ENCODE measurements at regions not wholly inside any gene's neighbourhood (a gene's known extent, or its start where the extent isn't known, plus 50 kb on each side); places are given as distances from the start of the nearest gene placed in this dataset.

DNA sequence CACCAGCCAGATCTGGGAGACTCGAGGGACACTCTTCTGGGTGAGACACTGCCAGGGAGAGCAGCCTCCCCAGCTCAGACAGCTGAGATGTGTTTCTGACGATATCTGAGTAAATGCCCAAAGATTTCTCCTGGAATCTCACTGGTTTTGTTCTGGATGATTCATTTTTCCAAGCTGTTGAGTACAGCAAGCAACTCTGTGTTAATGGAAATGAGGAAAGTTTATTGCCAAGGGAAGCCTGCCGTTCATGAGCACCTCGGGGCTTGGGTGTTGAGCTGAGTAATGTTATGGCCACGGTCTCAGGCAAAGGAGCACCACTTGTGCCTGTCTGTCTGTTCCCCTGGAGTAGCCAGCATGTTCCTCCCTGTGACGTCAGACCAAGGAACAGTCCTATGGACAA is 1132.4 kb downstream of the BRD1 start:
- Histone ChIP-seq H3K4me2 (ENCODE audit: low read depth, low read length, poor library complexity, severe bottlenecking) (no peak overlapping the region), H2AFZ (ENCODE audit: low read length) (no peak overlapping the region), H4K20me1 (ENCODE audit: insufficient read depth, low read length, poor library complexity, severe bottlenecking) (no peaks in the 10 kb centered on the region), H3K9me2 (replicated peaks; ENCODE audit: low read depth, low read length) (no peaks in the 10 kb centered on the region), H3K9me3 (ENCODE audit: insufficient read depth, low read depth, low read length) (peaks cover 4% of the 10 kb centered on the region; the same call in 1 of the 2 replicates), H3K4me3 (ENCODE audit: low read length, poor library complexity, severe bottlenecking) (no peak overlapping the region), H3K4me1 (ENCODE audit: insufficient read depth, low read length, poor library complexity, severe bottlenecking) (no peaks in the 10 kb centered on the region), H3F3A (ENCODE audit: low read depth) (no peaks in the 10 kb centered on the region), H3K36me3 (ENCODE audit: insufficient read depth, low read length) (no peaks in the 10 kb centered on the region), H3K9ac (ENCODE audit: low read depth, low read length, poor library complexity, severe bottlenecking) (no peak overlapping the region), H3K27me3 (ENCODE audit: insufficient read depth, low read length, poor library complexity, severe bottlenecking) (no peaks in the 10 kb centered on the region), H3K79me2 (ENCODE audit: insufficient read depth, low read length) (no peaks in the 10 kb centered on the region)
- TF ChIP-seq, protein P1, sequence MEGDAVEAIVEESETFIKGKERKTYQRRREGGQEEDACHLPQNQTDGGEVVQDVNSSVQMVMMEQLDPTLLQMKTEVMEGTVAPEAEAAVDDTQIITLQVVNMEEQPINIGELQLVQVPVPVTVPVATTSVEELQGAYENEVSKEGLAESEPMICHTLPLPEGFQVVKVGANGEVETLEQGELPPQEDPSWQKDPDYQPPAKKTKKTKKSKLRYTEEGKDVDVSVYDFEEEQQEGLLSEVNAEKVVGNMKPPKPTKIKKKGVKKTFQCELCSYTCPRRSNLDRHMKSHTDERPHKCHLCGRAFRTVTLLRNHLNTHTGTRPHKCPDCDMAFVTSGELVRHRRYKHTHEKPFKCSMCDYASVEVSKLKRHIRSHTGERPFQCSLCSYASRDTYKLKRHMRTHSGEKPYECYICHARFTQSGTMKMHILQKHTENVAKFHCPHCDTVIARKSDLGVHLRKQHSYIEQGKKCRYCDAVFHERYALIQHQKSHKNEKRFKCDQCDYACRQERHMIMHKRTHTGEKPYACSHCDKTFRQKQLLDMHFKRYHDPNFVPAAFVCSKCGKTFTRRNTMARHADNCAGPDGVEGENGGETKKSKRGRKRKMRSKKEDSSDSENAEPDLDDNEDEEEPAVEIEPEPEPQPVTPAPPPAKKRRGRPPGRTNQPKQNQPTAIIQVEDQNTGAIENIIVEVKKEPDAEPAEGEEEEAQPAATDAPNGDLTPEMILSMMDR (conservative IDR thresholded peaks at IDR 0.05; ENCODE audit: low read length) = no peak
- TF ChIP-seq EZH2phosphoT487 (IDR thresholded peaks at IDR 0.05; ENCODE audit: borderline replicate concordance) = no peak

DNA sequence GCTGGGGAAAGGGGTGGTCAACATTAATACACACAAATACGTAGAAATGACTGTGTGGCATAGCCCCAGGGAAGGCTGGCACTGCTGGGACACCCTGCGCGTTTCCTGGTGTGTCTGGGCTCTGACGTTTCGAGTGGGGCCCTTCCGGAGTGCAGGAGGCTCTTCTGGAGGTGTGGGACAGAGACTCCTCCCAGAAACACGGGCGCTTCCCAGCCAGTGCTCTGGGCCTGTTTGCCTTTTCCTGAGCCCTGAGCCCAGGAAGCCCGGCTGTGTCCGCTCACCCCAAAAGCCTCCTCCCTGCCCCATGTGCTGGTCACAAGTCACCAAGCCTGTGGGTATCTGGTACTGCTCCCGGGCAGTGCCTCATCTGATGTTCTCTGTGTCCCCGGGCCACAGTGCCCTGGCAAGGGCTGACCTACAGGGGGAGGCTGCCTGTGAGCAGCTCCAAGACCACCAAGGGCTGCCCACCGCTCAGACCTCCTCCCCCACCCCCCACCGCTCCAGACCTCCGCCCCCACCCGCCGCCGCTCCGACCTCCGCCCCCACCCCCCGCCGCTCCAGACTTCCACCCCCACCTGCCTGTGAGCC is 1133.3 kb downstream of the BRD1 start:
- Histone ChIP-seq H3K4me3 (ENCODE audit: low read length, poor library complexity, severe bottlenecking) (no peak overlapping the region), H3K4me2 (ENCODE audit: low read depth, low read length, poor library complexity, severe bottlenecking) (no peak overlapping the region), H4K20me1 (ENCODE audit: insufficient read depth, low read length, poor library complexity, severe bottlenecking) (no peaks in the 10 kb centered on the region), H2AFZ (ENCODE audit: low read length) (no peak overlapping the region), H3K36me3 (ENCODE audit: insufficient read depth, low read length) (no peaks in the 10 kb centered on the region), H3F3A (ENCODE audit: low read depth) (no peaks in the 10 kb centered on the region), H3K79me2 (ENCODE audit: insufficient read depth, low read length) (no peaks in the 10 kb centered on the region), H3K4me1 (ENCODE audit: insufficient read depth, low read length, poor library complexity, severe bottlenecking) (no peaks in the 10 kb centered on the region), H3K9me2 (replicated peaks; ENCODE audit: low read depth, low read length) (no peaks in the 10 kb centered on the region), H3K9ac (ENCODE audit: low read depth, low read length, poor library complexity, severe bottlenecking) (no peak overlapping the region), H3K27me3 (ENCODE audit: insufficient read depth, low read length, poor library complexity, severe bottlenecking) (no peaks in the 10 kb centered on the region), H3K9me3 (ENCODE audit: insufficient read depth, low read depth, low read length) (peaks cover 4% of the 10 kb centered on the region; the same call in 1 of the 2 replicates)
- TF ChIP-seq, protein P1 (conservative IDR thresholded peaks at IDR 0.05; ENCODE audit: low read length) = no peak
- no peak for TF ChIP-seq EZH2phosphoT487 (IDR thresholded peaks at IDR 0.05; ENCODE audit: borderline replicate concordance)

- Histone ChIP-seq H3K9ac (ENCODE audit: low read depth, low read length, poor library complexity, severe bottlenecking) (no peak overlapping the region), H3F3A (ENCODE audit: low read depth) (no peaks in the 10 kb centered on the region), H3K4me2 (ENCODE audit: low read depth, low read length, poor library complexity, severe bottlenecking) (no peak overlapping the region), H3K9me2 (replicated peaks; ENCODE audit: low read depth, low read length) (no peaks in the 10 kb centered on the region), H3K27me3 (ENCODE audit: insufficient read depth, low read length, poor library complexity, severe bottlenecking) (no peaks in the 10 kb centered on the region), H2AFZ (ENCODE audit: low read length) (no peak overlapping the region), H3K36me3 (ENCODE audit: insufficient read depth, low read length) (no peaks in the 10 kb centered on the region), H3K79me2 (ENCODE audit: insufficient read depth, low read length) (no peaks in the 10 kb centered on the region), H3K4me1 (ENCODE audit: insufficient read depth, low read length, poor library complexity, severe bottlenecking) (no peaks in the 10 kb centered on the region), H3K9me3 (ENCODE audit: insufficient read depth, low read depth, low read length) (peaks cover 4% of the 10 kb centered on the region; the same call in 1 of the 2 replicates), H4K20me1 (ENCODE audit: insufficient read depth, low read length, poor library complexity, severe bottlenecking) (no peaks in the 10 kb centered on the region), H3K4me3 (ENCODE audit: low read length, poor library complexity, severe bottlenecking) (no peak overlapping the region)
- TF ChIP-seq EZH2phosphoT487 (IDR thresholded peaks at IDR 0.05; ENCODE audit: borderline replicate concordance) = no peak
- TF ChIP-seq, protein P1 (conservative IDR thresholded peaks at IDR 0.05; ENCODE audit: low read length) = no peak
Observed at GRCh38 chr22:48693377-48694135, 1134.1 kb downstream of the BRD1 start.
